IPS-18c (cell line): ENCODE measurements at regions not wholly inside any gene's neighbourhood (a gene's known extent, or its start where the extent isn't known, plus 50 kb on each side); places are given as distances from the start of the nearest gene placed in this dataset.
"Not testable (repeated sequence)": the region's sequence is repeated elsewhere in the genome, so short reads cannot be mapped to it uniquely, and the experiment has no call there.

Experiments
- H3K4me3 ChIP-seq: 2 replicates; pipeline ENCODE4 v1.7.0; 2013; ENCODE audit warnings: low read depth, mild to moderate bottlenecking, low read length, moderate library complexity; ENCODE audit not compliant: insufficient read depth
- H3K9me3 ChIP-seq: one replicate; pipeline ENCODE4 v1.6.1; 2013; ENCODE audit warnings: mild to moderate bottlenecking, low read length, moderate library complexity; ENCODE audit not compliant: control insufficient read depth, insufficient read depth

DNA sequence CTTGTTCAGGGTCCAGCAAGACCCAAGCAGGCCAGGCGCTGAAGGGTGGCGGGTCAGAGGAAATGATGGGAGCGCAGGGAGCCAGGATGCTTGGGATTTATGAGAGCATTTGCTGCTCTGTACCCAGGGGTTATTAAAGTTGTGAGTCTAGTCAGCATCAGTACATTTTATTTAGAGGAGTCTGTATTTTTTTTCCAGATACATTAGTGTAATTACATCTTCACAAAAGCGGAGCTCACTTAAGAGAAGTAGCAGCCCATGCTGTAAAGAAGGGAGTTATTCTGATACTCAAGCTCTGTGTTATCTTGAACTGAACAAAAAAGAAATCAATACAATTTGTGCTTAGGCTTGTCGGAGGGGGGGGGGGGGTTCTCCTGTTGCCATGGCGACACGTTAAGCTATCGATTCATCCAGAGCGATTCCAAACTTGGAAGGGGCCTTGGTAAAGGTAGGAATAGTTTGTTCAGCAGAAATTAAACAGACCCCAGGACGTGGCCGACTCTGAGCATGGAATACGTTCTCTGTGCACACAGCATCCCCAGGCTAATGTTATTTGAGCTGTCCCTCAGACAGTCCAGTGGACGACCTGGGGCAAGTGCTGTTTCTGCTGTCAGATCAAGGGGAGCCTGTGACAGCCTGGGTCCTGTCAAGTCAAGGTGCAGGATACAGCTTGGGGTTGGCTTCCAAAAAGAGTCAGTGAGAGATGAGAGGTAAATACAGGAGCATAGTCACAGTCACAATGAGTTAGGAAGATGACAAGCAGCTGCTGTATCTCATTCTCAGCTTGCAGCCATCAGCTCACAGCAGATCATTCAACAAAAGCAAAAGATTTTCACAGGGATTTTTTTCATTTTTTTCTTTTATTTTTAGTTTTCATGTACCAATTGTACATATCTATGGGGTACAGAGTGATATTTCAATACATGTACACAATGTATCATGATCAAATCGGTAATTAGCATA is 387.6 kb downstream of the DCDC2C start:
- Histone ChIP-seq H3K4me3 (no peak overlapping the region), H3K9me3 (no peaks in the 10 kb centered on the region)

DNA sequence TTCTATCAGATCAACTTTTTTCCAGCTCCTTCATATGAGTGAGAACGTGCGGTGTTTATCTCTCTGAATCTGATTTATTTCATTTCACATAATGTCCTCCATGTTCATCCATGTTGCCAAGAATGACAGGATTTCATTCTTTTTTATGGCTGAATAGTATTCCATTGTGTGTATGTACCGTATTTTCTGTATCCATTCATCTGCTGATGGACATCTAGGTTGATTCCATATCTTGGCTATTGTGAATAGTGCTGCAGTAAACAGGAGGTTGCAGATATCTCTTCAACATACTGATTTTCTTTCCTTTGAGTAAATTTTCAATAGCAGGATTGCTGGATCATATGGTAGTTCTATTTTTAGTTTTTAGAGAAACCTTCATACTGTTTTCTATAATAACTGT is 388.5 kb downstream of the DCDC2C start:
- Histone ChIP-seq H3K9me3 (no peaks in the 10 kb centered on the region), H3K4me3 (no peak overlapping the region)

DNA sequence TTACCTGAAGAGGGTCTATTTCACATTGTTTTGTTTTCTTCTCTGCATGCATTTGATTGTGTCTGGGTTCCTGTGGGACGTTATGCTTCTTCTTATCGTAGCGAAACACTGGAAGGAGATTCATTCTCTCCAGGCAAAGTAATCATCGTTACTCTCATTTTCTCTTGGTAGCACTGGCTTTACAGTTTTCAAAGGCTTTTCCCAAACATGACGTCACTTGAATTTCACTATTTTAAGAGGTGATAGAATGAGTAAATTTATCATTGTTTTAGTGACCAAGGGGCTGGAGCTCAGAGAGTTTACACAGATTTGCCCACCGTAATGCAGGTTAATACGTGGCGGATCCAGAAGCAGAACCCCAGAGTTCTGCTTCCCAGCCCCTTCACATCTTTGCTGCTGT is 391.4 kb downstream of the DCDC2C start:
- Histone ChIP-seq H3K9me3 (no peaks in the 10 kb centered on the region), H3K4me3 (no peak overlapping the region)

DNA sequence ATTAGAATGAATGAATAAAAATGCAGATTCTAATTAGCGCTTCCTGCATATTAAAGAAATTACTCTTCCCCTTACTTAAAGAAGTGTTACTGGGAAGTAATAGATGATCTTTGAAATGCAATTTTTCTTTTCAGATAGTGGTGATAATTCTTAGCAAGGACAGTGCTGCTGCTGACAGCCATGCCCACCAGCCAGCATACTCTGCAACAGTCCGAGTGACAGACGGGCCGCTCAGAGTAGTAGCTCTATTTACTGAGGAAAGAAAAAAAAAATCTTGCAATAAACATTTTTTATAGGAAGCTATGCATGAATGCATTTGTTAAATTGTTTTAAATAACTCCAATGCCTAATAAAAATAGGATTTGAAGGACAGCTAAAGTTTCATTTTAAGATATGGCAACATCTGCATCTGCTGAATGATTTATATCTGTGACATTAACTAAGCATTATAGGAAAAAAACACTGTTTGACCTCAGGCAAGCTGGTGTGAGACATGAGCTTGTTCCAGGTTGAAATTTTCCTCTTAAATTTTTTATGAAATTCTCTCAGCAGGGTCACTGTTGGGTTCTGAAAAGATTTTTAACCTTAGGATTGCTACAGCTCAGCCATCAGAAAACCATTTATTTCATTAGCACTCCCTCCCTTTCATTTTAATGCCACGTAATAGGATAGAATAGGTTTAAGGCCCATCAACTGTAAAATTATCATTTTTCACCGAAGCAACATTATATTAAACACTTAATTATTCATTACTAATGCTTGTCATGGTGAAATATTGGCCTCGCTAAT is 393.8 kb downstream of the DCDC2C start:
- H3K4me3 ChIP-seq, result no peak overlapping the region

DNA sequence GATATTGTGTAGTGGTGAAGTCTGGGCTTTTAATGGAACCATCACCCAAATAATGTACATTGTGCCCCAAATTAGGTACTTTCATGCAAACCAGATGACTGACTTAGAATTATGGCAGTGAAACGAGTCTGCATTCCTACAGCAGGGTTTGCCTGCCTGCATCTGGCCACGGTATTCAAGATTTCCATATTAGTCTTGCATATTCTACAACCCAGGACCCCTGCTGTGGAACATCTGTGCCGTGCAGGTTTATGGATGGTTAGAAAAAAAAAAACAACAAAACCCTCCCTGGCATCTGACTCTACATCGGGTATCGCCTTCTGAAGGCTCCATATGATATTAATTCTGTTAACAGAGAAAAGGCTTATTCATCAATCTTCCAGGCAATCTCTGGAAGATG is 394.8 kb downstream of the DCDC2C start:
- Histone ChIP-seq H3K9me3 (no peaks in the 10 kb centered on the region), H3K4me3 (no peak overlapping the region)

More for the DNA sequence above, 393.8 kb downstream of the DCDC2C start:
- H3K9me3 ChIP-seq, result no peaks in the 10 kb centered on the region

DNA sequence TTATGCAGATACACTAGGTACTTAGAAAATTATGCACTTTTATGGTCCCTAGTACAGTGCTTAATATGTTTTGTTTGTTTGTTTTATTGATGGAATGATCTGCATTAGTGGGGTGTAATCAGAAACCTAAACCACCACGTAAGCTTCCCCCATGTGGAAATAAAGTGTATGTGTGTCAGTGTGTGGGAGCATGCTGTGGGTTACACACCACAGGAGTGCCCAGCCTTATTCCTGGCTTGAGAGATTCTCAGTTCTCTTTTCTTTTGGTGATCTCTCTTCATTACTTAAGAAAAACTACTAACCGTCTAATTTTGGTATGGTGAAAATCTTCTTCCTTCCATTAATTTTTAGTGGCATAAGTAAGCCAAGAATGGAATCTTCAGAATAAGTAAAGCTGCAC is 398.6 kb downstream of the DCDC2C start:
- Histone ChIP-seq H3K4me3 (no peak overlapping the region), H3K9me3 (no peaks in the 10 kb centered on the region)

DNA sequence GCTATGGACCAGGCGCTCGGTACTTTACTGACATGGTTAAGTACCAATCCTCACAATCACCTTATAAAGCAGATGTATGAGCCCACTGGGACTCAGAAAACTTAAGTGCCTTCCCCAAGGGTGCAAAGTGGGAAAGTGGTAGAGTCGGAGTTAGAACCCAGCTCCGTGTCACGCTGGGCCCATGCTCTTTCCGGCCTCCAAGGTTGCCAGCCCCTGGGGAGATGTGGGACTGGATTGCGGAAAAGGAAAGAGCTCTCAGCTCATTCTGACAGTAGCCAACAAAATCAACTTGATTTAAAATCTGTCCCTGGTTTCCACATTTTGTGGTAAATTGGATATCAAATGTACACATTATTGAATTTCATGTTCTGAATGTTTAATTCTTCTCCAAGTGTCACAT is 403.8 kb downstream of the DCDC2C start:
- H3K4me3 ChIP-seq, result no peak overlapping the region
- no peaks in the 10 kb centered on the region for H3K9me3 ChIP-seq

DNA sequence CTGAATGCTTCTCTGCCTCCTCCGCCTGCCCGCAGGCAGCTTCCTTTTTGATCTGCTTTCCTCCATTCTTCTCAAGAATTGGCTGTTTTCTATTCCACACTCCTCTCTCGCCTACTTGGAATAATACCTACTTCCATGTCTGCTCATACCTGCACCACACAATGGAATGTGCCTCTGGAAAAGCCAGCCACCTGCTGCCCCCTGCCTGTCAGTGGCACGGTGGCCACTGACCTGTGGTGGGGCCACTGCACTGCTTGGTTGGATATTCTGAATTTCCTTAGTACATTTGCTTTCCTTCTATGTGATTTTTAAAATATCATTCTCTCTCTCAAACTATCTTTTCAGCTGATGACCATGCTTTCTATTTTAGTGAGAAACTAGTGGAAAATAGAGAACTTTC is 406.9 kb downstream of the DCDC2C start:
- no peak overlapping the region for H3K4me3 ChIP-seq
- H3K9me3 ChIP-seq, result no peaks in the 10 kb centered on the region

DNA sequence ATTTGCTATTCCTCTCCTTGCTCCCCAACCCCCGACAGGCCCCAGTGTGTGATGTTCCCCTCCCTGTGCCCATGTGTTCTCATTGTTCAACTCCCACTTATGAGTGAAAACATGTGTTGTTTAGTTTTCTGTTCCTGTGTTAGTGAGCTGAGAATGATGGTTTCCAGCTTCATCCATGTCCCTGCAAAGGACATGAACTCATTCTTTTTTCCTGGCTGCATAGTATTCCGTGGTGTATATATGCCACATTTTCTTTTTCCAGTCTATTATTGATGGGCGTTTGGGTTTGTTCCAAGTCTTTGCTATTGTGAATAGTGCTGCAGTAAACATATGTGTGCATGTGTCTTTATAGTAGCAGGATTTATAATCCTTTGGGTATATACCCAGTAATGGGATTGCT is 412.1 kb downstream of the DCDC2C start:
- H3K9me3 ChIP-seq, result not testable (repeated sequence)

DNA sequence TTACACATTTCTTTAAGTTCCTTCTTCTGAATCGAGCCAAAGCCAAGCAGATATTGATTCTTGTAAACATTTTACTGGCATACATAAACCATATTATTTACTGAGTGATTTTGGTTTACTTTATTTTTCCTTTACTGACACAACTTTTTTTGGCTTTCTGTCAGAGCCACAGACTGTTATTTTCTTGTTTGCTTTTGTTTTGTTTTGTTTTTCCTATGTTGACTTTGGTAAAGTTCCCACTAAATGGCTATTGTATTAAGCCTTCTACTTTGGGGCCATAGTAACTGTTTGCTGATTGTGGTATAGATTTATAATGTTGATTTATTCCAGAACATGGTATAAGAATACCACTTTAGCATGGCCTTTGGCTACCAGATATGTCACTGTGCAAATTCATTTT is 419.4 kb downstream of the DCDC2C start:
- no peak overlapping the region for H3K4me3 ChIP-seq

More for the DNA sequence above, 412.1 kb downstream of the DCDC2C start:
- H3K4me3 ChIP-seq, result not testable (repeated sequence)

DNA sequence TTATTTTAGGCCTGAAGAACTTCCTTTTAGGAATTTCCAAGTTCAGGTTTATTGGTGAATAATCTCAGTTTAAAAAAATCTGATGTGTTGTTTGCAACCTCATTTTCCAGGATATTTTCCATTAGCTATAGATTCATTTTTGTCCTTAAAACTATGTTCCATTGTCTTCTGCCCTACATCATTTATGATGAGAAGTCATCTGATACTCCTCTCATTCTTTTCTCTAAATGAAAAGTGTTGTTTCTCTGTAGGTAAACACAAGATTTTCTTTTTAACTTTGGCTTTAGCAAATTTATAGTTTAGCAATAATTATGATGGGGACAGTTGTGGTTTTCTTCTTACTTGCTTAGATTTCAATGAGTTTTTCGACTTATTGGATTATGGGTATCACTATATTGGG is 427.3 kb downstream of the DCDC2C start:
- Histone ChIP-seq H3K4me3 (no peak overlapping the region), H3K9me3 (peaks cover 2% of the 10 kb centered on the region)

More for the DNA sequence above, 419.4 kb downstream of the DCDC2C start:
- H3K9me3 ChIP-seq, result no peaks in the 10 kb centered on the region

DNA sequence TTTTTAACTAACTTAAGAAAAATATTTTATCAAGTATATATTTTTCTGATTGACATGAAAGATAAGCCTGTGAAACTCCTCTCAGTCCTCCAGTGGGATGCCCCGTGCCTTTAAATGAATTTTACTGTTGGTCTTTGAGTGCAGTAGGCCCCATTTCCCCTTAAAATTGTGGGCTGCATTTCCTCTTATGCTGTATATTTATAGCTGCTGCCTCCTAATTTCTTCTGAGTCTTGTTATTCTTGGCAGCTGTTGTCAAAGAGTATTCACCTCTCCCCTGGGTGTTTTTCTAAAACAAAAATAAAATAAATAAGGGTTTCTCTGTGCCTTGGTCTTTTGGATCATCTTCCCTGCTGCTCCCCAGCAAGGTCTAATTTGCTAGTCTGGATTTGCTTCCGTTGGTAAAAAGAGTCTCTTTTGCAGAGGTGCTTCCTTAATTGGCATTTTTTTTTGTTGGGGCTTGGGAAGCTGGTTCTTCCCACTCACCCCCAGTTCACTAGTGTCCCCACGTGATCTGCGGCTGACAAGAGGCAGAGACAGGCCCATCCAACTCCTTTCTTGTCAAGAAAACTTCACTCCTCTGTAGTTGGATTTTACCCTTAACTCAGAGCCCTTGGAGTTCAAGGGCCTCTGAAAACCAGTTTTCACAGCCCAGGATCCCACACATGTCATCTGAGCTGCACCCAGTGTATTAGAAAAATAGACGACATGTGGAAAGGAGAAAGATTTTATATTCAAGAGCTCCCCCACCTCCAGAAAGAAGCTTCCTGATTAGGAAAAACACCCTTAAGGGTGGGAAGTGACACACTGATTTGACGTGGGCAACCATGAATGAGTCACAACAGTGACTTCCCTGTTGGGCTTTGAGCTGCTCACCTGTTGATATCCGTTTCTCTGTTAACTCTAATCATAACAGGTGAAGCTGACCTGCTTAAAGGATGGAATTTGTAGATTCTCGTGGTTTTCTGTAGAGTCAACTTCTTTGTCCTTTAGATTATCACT is 431.5 kb downstream of the DCDC2C start:
- Histone ChIP-seq H3K9me3 (peaks cover 2% of the 10 kb centered on the region), H3K4me3 (no peak overlapping the region)

DNA sequence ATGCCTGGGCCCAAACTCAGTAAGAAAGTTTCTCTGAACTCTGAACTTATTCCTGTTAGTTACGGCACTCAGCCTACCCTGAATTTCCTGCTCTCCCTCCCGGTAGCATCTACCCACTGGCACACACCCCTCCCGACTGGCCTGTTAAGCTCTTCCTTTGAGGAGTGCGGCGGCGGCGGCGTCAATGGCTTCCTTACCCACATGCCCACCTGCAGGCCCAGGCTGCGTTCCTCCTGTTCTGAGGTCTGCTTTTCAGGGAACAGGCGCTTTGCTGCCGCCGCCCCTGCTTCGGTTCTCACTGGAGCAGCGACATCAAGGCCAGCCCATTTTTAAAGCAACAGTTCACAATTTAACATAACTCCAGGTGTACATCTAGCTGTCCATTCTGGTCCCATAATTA is 432.4 kb downstream of the DCDC2C start:
- no peak overlapping the region for H3K4me3 ChIP-seq
- peaks cover 2% of the 10 kb centered on the region for H3K9me3 ChIP-seq

DNA sequence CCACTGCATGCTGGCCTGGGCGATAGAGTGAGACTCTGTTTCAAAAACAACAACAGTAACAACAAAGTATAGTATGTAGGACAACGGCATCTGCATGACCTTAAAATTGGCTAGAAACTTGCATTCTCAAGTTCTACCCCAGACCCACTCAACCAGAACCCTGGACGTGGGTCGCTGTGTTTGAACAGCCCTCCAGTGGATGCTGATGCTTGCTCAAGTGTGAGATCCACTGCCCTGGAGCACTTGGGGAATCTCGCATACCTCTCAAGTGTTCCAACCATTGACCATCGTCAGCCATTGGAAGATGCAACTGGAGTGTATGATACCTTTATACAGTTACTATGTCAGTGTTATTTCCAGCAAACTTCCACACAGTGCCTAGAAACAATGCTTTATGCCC is 435.9 kb downstream of the DCDC2C start:
- Histone ChIP-seq H3K9me3 (no peaks in the 10 kb centered on the region), H3K4me3 (no peak overlapping the region)

DNA sequence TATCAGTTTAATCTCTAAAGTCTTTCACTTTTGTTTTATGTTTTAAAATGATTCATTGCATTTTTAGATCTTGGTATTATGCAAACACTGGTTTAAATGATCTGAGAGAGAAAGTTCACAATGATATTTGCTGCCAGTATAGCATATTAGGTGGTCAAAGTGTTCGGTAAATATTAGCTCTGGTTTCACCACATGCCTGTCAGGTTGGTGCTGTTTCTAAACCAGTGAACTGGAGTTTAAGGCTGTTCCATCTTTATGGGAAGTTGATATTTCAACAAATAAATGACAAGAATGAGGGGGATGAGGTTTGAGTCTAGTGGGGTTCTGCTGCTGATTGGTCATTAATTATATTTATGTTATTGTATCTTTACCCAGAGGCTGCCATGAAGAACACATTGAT is 436.4 kb downstream of the DCDC2C start:
- no peak overlapping the region for H3K4me3 ChIP-seq
- no peaks in the 10 kb centered on the region for H3K9me3 ChIP-seq

DNA sequence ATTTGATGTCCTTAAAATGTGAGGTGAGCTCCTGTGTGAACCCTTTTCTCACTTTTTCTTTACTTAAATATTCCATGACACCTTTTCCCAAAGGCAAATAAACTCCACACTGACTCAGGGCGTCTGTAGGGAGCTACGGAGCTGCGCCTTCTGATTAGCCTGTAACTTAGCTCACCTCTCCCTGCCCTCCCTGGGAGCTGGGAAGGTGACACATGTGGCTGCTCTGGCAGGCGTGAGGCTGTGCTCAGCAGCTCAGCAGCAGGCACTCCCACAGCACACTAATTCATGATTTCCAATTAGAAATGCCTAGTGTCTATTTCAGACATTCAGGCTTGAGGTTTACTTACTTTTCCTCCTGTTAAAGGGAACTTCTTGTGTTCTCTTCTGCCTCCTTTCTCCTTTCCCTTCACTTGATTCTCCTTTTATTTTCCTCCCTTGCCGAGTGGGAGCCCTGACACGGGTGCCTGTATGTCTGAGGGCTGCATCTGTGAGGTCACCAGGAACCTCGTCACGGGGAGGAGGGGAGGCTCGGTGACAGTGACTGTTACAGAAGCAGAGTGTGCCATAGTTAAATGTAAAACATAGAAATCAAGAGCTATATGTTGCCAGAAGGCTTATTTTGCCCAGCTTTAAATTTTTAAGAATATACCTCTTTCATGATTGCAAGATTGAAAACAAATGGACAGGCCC is 437.1 kb downstream of the DCDC2C start:
- no peaks in the 10 kb centered on the region for H3K9me3 ChIP-seq
- no peak overlapping the region for H3K4me3 ChIP-seq
